ENCODE measurements at regions not wholly inside any gene's neighbourhood (a gene's known extent, or its start where the extent isn't known, plus 50 kb on each side); places are given as distances from the start of the nearest gene placed in this dataset.
"Not testable (repeated sequence)": the region's sequence is repeated elsewhere in the genome, so short reads cannot be mapped to it uniquely, and the experiment has no call there.

DNA sequence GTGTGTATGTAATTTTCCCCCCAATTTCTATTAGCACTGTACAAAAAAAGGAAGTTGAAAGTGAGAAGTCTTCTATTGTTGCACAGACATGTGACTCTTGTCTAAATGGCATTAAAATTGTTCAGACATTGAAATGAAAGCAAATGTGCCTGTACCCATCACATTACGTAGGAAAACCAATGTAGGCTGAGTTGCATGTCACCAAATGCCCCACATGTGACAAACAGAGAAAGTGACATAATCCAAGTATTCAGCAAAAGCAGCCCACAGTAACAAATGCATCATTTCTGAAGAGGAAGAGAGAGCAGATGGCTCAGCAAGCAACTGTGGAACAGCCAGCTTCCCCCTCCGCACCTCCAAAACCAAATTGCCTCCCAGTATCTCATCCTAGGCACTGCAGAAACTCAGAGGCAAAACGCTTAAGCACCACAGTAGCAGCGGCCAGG is 161.5 kb upstream of the NR4A3 start:
- Histone ChIP-seq H3K4me3 (no peak overlapping the region), H3K36me3 (no peaks in the 10 kb centered on the region), H3K9me3 (no peaks in the 10 kb centered on the region), H3K27ac (no peak overlapping the region), H3K4me1 (no peaks in the 10 kb centered on the region), H3K27me3 (no peaks in the 10 kb centered on the region)
- no peak for TF ChIP-seq POLR2A (IDR thresholded peaks at IDR 0.05)
- no peak for TF ChIP-seq POLR2AphosphoS5 (IDR thresholded peaks at IDR 0.05)
- TF ChIP-seq, protein P1, sequence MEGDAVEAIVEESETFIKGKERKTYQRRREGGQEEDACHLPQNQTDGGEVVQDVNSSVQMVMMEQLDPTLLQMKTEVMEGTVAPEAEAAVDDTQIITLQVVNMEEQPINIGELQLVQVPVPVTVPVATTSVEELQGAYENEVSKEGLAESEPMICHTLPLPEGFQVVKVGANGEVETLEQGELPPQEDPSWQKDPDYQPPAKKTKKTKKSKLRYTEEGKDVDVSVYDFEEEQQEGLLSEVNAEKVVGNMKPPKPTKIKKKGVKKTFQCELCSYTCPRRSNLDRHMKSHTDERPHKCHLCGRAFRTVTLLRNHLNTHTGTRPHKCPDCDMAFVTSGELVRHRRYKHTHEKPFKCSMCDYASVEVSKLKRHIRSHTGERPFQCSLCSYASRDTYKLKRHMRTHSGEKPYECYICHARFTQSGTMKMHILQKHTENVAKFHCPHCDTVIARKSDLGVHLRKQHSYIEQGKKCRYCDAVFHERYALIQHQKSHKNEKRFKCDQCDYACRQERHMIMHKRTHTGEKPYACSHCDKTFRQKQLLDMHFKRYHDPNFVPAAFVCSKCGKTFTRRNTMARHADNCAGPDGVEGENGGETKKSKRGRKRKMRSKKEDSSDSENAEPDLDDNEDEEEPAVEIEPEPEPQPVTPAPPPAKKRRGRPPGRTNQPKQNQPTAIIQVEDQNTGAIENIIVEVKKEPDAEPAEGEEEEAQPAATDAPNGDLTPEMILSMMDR (IDR thresholded peaks at IDR 0.05): no peak
- TF ChIP-seq EP300 (IDR thresholded peaks at IDR 0.05): no peak
- no peak for ATAC-seq
- 72 to 86% methylated on average over 3 to 4 of the region's 4 CpGs for WGBS, 2 donors (ENCODE audit: low coverage in 1 of 2)

DNA sequence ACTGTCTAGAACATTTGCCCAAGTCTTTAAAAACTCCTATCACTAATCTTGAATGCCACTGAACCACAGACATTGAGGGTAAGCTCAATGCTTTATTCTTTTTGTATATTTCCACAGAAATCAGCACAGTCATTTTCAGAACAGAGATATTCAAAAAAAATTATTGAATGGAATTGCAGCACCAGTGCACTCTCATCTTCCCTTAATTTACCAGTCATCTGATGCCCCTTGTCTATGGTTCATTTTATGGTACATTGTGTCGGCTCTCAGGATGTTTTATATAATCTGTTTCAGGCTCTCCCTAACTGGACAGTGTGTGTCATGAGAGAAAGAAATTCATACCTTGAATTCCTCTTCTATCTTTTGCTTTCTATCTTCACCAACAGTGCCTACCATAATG is 158.4 kb upstream of the NR4A3 start:
- H3K9me3 ChIP-seq: no peaks in the 10 kb centered on the region
- WGBS, 2 donors (ENCODE audit: low coverage in 1 of 2): 64 to 78% methylated on average over 1 of the region's 1 CpG
- H3K27ac ChIP-seq: no peak overlapping the region
- no peaks in the 10 kb centered on the region for H3K4me1 ChIP-seq
- no peaks in the 10 kb centered on the region for H3K27me3 ChIP-seq
- no peak for ATAC-seq
- H3K4me3 ChIP-seq: no peak overlapping the region
- TF ChIP-seq POLR2AphosphoS5 (IDR thresholded peaks at IDR 0.05) (no peak), EP300 (IDR thresholded peaks at IDR 0.05) (no peak), POLR2A (IDR thresholded peaks at IDR 0.05) (no peak)
- TF ChIP-seq, protein P1 (IDR thresholded peaks at IDR 0.05): no peak
- H3K36me3 ChIP-seq: no peaks in the 10 kb centered on the region

DNA sequence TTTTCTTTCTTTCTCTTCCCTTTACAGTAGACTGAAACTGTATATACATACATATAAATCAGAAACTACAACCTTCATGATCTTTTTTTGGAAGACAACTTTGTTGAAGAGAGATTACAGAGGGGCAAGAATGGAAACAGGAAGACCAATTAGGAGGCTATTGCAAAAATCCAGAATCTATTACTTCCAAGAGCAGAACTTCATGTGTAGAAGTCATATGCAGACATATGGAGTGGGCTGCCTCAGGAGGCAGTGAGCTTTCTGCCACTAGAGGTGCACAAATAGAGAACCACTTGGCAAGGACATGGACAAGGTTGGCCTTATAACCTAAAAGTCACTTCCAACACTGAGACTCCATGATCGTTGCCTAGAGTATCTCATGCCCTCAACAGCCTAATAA is 157.8 kb upstream of the NR4A3 start:
- TF ChIP-seq POLR2AphosphoS5 (IDR thresholded peaks at IDR 0.05) (no peak), POLR2A (IDR thresholded peaks at IDR 0.05) (no peak), EP300 (IDR thresholded peaks at IDR 0.05) (no peak)
- TF ChIP-seq, protein P1 (IDR thresholded peaks at IDR 0.05): no peak
- Histone ChIP-seq H3K27me3 (no peaks in the 10 kb centered on the region), H3K36me3 (no peaks in the 10 kb centered on the region), H3K27ac (no peak overlapping the region), H3K4me1 (no peaks in the 10 kb centered on the region), H3K9me3 (no peaks in the 10 kb centered on the region), H3K4me3 (no peak overlapping the region)
- 75 to 100% methylated on average over 1 of the region's 1 CpG for WGBS, 2 donors (ENCODE audit: low coverage in 1 of 2)
- no peak for ATAC-seq

DNA sequence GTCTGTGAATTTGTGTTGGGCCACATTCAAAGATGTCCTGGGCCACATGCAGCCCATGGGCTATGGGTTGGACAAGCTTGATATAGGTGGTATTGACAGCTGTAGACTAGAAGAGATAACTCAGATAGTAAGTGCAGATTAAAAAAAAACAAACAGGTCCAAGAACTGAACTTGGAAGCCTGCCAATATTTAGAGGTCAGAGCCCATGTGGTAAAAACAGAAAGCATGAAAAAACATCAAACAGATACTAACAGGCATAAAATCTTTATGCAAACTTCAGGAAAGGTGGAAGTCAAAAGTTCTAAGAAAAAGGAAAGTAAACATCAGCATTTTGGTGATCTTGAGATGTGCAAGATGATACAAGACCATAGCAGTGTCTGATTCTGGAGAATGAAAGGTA is 155.1 kb upstream of the NR4A3 start:
- Histone ChIP-seq H3K27me3 (no peaks in the 10 kb centered on the region), H3K4me3 (no peak overlapping the region), H3K9me3 (no peaks in the 10 kb centered on the region), H3K4me1 (no peaks in the 10 kb centered on the region), H3K27ac (no peak overlapping the region), H3K36me3 (no peaks in the 10 kb centered on the region)
- no peak for ATAC-seq
- TF ChIP-seq EP300 (IDR thresholded peaks at IDR 0.05) (no peak), POLR2A (IDR thresholded peaks at IDR 0.05) (no peak), POLR2AphosphoS5 (IDR thresholded peaks at IDR 0.05) (no peak)
- TF ChIP-seq, protein P1 (IDR thresholded peaks at IDR 0.05): no peak

DNA sequence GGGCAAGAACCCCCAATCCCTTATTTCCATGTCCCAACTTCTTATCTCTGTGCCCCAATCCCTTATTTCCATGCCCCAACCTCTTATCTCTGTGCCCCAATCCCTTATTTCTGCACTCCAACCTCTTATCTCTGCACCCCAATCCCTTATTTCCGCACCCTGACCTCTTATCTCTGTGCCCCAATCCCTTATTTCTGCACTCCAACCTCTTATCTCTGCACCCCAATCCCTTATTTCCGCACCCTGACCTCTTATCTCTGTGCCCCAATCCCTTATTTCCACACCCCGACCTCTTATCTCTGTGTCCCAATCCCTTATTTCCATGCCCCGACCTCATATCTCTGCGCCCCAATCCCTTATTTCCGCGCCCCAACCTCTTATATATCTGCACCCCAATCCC is 150.8 kb upstream of the NR4A3 start:
- 82 to 96% methylated on average over 6 to 7 of the region's 7 CpGs for WGBS, 2 donors (ENCODE audit: low coverage in 1 of 2)
- ATAC-seq, H3K27ac ChIP-seq, H3K36me3 ChIP-seq, H3K27me3 ChIP-seq, H3K4me3 ChIP-seq, H3K9me3 ChIP-seq, H3K4me1 ChIP-seq: not testable (repeated sequence)

- Histone ChIP-seq H3K4me1 (peaks cover 0 to 6% (median 0%) of the 10 kb centered on the region in 3 donors), H3K27me3 (no peaks in the 10 kb centered on the region), H3K9me3 (peaks cover 0 to 5% (median 0%) of the 10 kb centered on the region in 3 donors), H3K36me3 (no peaks in the 10 kb centered on the region), H3K27ac (no peak overlapping the region), H3K4me3 (no peak overlapping the region)
- WGBS, 2 donors (ENCODE audit: low coverage in 1 of 2): 14 to 23% methylated on average over 1 of the region's 1 CpG
- TF ChIP-seq POLR2AphosphoS5 (IDR thresholded peaks at IDR 0.05): no peak
- no peak for TF ChIP-seq EP300 (IDR thresholded peaks at IDR 0.05)
- TF ChIP-seq, protein P1 (IDR thresholded peaks at IDR 0.05): no peak
- ATAC-seq: no peak
These were observed 144.4 kb upstream of the NR4A3 start for GRCh38 chr9:99677281-99677680.
